ENCODE measurements at regions not wholly inside any gene's neighbourhood (a gene's known extent, or its start where the extent isn't known, plus 50 kb on each side); places are given as distances from the start of the nearest gene placed in this dataset.
"Not testable (repeated sequence)": the region's sequence is repeated elsewhere in the genome, so short reads cannot be mapped to it uniquely, and the experiment has no call there.

GRCh38 chr10:2026936-2027335, 289.6 kb upstream of the ADARB2 start (continued):
- TF ChIP-seq, protein P1, sequence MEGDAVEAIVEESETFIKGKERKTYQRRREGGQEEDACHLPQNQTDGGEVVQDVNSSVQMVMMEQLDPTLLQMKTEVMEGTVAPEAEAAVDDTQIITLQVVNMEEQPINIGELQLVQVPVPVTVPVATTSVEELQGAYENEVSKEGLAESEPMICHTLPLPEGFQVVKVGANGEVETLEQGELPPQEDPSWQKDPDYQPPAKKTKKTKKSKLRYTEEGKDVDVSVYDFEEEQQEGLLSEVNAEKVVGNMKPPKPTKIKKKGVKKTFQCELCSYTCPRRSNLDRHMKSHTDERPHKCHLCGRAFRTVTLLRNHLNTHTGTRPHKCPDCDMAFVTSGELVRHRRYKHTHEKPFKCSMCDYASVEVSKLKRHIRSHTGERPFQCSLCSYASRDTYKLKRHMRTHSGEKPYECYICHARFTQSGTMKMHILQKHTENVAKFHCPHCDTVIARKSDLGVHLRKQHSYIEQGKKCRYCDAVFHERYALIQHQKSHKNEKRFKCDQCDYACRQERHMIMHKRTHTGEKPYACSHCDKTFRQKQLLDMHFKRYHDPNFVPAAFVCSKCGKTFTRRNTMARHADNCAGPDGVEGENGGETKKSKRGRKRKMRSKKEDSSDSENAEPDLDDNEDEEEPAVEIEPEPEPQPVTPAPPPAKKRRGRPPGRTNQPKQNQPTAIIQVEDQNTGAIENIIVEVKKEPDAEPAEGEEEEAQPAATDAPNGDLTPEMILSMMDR (conservative IDR thresholded peaks at IDR 0.05; ENCODE audit: low read depth in 2 of 2), result no peak

DNA sequence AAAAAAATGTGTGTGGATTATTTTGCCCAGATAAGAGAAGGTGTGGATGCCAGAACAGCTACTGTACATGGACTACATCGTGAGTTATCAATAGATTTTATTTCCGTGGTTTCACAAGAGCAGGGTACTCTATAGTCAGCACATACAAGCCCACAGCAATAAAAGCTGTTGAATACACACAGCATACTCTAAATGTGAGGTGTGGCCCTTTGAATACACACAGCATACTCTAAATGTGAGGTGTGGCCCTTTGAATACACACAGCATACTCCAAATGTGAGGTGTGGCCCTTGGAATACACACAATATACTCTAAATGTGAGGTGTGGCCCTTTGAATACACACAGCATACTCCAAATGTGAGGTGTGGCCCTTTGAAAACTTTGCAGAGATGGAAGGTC, 287.4 kb upstream of the ADARB2 start:
- not testable (repeated sequence) for H3K27me3 Mint-ChIP-seq (ENCODE audit: insufficient read depth, low read depth, poor library complexity); H3K4me3 Mint-ChIP-seq; DNase-seq (ENCODE audit: low spot score); H3K27ac Mint-ChIP-seq; H3K4me1 Mint-ChIP-seq; ATAC-seq; H3K4me2 ChIP-seq; H3K9me3 Mint-ChIP-seq; H3K79me2 ChIP-seq (replicated peaks; ENCODE audit: insufficient read depth); H3K36me3 Mint-ChIP-seq (ENCODE audit: low read depth); H3K36me3 ChIP-seq (ENCODE audit: insufficient read depth); H4K20me1 ChIP-seq (replicated peaks; ENCODE audit: insufficient read depth); H3F3A ChIP-seq (replicated peaks; ENCODE audit: low read depth); H3K27ac ChIP-seq (ENCODE audit: low read depth); H3K4me3 ChIP-seq; H2AFZ ChIP-seq; H3K9me2 ChIP-seq (ENCODE audit: insufficient read depth); H3K4me1 ChIP-seq (ENCODE audit: insufficient read depth); H3K27me3 ChIP-seq (ENCODE audit: insufficient read depth)

GRCh38 chr10:2023687-2024086, 286.4 kb upstream of the ADARB2 start:
- Histone ChIP-seq H3F3A (replicated peaks; ENCODE audit: low read depth) (no peaks in the 10 kb centered on the region), H3K4me2 (no peak overlapping the region), H3K4me1 (ENCODE audit: insufficient read depth) (no peaks in the 10 kb centered on the region), H3K4me3 (no peak overlapping the region), H3K27me3 (ENCODE audit: insufficient read depth) (no peaks in the 10 kb centered on the region), H2AFZ (no peak overlapping the region), H3K79me2 (replicated peaks; ENCODE audit: insufficient read depth) (no peaks in the 10 kb centered on the region), H3K27ac (ENCODE audit: low read depth) (no peak overlapping the region), H3K9me2 (ENCODE audit: insufficient read depth) (peaks cover 4% of the 10 kb centered on the region; the same call in 1 of the 2 replicates), H4K20me1 (replicated peaks; ENCODE audit: insufficient read depth) (no peaks in the 10 kb centered on the region), H3K36me3 (ENCODE audit: insufficient read depth) (no peaks in the 10 kb centered on the region)
- ATAC-seq, result no peak
- DNase-seq (ENCODE audit: low spot score), result no peak
- Mint-ChIP-seq H3K36me3 (ENCODE audit: low read depth) (no peaks in the 10 kb centered on the region), H3K27me3 (ENCODE audit: insufficient read depth, low read depth, poor library complexity) (peaks cover 4% of the 10 kb centered on the region), H3K9me3 (no peaks in the 10 kb centered on the region), H3K4me3 (no peak overlapping the region), H3K27ac (no peak overlapping the region), H3K4me1 (no peaks in the 10 kb centered on the region)
- TF ChIP-seq POLR2AphosphoS5 (IDR thresholded peaks at IDR 0.05; ENCODE audit: low read depth) (no peak), ZNF331 (CRISPR knock-in tag; IDR thresholded peaks at IDR 0.05; ENCODE audit: low read depth) (no peak), ETS1 (IDR thresholded peaks at IDR 0.05) (no peak), NANOG (IDR thresholded peaks at IDR 0.05; ENCODE audit: borderline replicate concordance) (no peak), EZH2phosphoT487 (IDR thresholded peaks at IDR 0.05; ENCODE audit: unreplicated experiment) (no peak)
- TF ChIP-seq, protein P2, sequence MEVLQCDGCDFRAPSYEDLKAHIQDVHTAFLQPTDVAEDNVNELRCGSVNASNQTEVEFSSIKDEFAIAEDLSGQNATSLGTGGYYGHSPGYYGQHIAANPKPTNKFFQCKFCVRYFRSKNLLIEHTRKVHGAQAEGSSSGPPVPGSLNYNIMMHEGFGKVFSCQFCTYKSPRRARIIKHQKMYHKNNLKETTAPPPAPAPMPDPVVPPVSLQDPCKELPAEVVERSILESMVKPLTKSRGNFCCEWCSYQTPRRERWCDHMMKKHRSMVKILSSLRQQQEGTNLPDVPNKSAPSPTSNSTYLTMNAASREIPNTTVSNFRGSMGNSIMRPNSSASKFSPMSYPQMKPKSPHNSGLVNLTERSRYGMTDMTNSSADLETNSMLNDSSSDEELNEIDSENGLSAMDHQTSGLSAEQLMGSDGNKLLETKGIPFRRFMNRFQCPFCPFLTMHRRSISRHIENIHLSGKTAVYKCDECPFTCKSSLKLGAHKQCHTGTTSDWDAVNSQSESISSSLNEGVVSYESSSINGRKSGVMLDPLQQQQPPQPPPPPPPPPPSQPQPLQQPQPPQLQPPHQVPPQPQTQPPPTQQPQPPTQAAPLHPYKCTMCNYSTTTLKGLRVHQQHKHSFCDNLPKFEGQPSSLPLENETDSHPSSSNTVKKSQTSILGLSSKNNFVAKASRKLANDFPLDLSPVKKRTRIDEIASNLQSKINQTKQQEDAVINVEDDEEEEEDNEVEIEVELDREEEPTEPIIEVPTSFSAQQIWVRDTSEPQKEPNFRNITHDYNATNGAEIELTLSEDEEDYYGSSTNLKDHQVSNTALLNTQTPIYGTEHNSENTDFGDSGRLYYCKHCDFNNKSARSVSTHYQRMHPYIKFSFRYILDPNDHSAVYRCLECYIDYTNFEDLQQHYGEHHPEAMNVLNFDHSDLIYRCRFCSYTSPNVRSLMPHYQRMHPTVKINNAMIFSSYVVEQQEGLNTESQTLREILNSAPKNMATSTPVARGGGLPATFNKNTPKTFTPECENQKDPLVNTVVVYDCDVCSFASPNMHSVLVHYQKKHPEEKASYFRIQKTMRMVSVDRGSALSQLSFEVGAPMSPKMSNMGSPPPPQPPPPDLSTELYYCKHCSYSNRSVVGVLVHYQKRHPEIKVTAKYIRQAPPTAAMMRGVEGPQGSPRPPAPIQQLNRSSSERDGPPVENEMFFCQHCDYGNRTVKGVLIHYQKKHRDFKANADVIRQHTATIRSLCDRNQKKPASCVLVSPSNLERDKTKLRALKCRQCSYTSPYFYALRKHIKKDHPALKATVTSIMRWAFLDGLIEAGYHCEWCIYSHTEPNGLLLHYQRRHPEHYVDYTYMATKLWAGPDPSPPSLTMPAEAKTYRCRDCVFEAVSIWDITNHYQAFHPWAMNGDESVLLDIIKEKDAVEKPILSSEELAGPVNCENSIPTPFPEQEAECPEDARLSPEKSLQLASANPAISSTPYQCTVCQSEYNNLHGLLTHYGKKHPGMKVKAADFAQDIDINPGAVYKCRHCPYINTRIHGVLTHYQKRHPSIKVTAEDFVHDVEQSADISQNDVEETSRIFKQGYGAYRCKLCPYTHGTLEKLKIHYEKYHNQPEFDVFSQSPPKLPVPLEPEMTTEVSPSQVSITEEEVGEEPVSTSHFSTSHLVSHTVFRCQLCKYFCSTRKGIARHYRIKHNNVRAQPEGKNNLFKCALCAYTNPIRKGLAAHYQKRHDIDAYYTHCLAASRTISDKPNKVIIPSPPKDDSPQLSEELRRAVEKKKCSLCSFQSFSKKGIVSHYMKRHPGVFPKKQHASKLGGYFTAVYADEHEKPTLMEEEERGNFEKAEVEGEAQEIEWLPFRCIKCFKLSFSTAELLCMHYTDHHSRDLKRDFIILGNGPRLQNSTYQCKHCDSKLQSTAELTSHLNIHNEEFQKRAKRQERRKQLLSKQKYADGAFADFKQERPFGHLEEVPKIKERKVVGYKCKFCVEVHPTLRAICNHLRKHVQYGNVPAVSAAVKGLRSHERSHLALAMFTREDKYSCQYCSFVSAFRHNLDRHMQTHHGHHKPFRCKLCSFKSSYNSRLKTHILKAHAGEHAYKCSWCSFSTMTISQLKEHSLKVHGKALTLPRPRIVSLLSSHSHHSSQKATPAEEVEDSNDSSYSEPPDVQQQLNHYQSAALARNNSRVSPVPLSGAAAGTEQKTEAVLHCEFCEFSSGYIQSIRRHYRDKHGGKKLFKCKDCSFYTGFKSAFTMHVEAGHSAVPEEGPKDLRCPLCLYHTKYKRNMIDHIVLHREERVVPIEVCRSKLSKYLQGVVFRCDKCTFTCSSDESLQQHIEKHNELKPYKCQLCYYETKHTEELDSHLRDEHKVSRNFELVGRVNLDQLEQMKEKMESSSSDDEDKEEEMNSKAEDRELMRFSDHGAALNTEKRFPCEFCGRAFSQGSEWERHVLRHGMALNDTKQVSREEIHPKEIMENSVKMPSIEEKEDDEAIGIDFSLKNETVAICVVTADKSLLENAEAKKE (CRISPR knock-in tag; IDR thresholded peaks at IDR 0.05), result no peak
- TF ChIP-seq, protein P3, sequence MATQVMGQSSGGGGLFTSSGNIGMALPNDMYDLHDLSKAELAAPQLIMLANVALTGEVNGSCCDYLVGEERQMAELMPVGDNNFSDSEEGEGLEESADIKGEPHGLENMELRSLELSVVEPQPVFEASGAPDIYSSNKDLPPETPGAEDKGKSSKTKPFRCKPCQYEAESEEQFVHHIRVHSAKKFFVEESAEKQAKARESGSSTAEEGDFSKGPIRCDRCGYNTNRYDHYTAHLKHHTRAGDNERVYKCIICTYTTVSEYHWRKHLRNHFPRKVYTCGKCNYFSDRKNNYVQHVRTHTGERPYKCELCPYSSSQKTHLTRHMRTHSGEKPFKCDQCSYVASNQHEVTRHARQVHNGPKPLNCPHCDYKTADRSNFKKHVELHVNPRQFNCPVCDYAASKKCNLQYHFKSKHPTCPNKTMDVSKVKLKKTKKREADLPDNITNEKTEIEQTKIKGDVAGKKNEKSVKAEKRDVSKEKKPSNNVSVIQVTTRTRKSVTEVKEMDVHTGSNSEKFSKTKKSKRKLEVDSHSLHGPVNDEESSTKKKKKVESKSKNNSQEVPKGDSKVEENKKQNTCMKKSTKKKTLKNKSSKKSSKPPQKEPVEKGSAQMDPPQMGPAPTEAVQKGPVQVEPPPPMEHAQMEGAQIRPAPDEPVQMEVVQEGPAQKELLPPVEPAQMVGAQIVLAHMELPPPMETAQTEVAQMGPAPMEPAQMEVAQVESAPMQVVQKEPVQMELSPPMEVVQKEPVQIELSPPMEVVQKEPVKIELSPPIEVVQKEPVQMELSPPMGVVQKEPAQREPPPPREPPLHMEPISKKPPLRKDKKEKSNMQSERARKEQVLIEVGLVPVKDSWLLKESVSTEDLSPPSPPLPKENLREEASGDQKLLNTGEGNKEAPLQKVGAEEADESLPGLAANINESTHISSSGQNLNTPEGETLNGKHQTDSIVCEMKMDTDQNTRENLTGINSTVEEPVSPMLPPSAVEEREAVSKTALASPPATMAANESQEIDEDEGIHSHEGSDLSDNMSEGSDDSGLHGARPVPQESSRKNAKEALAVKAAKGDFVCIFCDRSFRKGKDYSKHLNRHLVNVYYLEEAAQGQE (IDR thresholded peaks at IDR 0.05; ENCODE audit: unreplicated experiment), result no peak
